GM08714 (cell line): ENCODE measurements at regions not wholly inside any gene's neighbourhood (a gene's known extent, or its start where the extent isn't known, plus 50 kb on each side); places are given as distances from the start of the nearest gene placed in this dataset.
"Not testable (repeated sequence)": the region's sequence is repeated elsewhere in the genome, so short reads cannot be mapped to it uniquely, and the experiment has no call there.

Experiments
- H3K4me3 ChIP-seq: fragments of 200-500 bp; sonication (Bioruptor generic); 2 replicates; pipeline ENCODE4 v1.5.1; 2014; ENCODE audit warnings: mild to moderate bottlenecking, low read length, inconsistent platforms
- ZNF274 ChIP-seq: IDR thresholded peaks from 2 replicates; pipeline ENCODE4 v1.6.1; 2012; ENCODE audit warnings: mild to moderate bottlenecking, low read depth, low read length

DNA sequence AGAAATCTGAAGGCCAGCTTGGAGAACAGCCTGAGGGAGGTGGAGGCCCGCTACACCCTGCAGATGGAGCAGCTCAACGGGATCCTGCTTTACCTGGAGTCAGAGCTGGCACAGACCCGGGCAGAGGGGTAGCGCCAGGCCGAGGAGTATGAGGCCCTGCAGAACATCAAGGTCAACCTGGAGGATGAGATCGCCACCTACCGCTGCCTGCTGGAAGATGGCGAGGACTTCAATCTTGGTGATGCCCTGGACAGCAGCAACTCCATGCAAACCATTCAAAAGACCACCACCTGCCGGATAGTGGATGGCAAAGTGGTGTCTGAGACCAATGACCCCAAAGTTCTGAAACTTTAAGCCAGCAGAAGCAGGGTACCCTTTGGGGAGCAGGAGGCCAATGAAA, 318.4 kb downstream of the ZFHX3 start:
- H3K4me3 ChIP-seq: not testable (repeated sequence)

DNA sequence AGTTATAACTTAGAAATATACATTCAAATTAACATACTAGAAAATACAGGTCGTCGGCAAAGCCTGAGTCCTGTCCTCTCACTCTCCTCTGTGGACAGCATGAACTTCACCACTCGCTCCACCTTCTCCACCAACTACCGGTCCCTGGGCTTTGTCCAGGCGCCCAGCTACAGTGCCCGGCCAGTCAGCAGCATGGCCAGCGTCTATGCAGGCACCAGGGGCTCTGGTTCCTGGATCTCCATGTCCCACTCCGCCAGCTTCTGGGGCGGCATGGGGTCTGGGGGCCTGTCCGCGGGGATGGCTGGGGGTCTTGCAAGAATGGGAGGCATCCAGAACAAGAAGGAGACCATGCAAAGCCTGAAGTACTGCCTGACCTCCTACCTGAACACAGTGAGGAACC, 319.4 kb downstream of the ZFHX3 start:
- no peak for TF ChIP-seq ZNF274
- no peak overlapping the region for H3K4me3 ChIP-seq

DNA sequence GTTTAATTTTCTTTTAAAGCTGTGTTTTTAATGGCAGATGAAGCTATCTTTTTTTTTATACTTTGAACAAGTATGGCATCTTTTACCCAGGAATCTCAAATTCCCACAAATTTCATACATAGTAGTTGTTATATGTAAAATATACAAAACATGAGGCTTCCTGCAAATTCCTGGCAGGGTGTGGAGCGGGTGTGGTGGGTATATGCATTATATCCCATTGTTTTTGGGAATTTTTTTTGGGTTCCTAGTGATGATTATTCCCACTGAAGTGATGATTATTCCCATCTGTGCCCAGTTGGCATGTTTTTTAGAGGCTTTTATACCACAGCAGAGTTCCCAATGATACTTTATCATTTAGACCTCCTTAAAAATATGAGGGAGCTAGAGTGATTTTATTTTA, 320.4 kb downstream of the ZFHX3 start:
- no peak overlapping the region for H3K4me3 ChIP-seq
- TF ChIP-seq ZNF274: no peak

DNA sequence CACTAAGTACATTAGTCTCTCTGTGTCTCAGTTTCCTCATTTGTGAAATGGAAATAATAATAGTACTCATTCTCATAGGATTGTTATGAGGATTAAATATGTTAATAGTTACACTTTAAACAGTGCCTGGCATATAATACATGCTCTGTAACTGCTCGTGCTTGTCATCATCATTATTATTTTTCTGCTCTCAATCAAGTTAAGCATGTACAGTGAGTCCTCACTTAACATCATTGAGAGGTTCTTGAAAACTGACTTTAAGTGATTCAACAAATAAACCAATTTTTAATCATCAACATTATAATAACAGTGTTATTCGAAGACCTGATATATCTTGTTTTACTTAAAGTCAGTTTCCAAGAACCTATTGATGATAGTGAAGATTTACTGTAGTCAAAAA, 322.3 kb downstream of the ZFHX3 start:
- H3K4me3 ChIP-seq: no peak overlapping the region
- TF ChIP-seq ZNF274: no peak

DNA sequence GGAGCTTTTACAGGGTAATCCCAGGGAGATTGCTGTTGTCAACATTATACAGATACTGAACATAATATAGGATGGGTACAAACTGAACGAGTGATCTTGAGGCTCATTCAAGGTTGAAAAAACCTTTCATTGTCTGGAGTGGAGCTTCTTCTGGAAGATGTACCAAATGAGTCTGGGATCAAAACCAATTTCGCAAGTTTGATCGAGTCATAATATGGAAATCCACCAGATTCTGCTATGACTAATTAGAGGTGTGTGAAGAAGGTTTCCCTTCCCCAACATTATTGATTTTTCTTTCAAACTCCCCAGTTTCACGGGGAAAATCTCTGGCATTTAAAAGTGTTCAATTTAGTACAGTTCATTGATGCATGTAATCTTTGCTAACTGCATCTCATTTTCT, 324.1 kb downstream of the ZFHX3 start:
- no peak for TF ChIP-seq ZNF274
- H3K4me3 ChIP-seq: no peak overlapping the region

DNA sequence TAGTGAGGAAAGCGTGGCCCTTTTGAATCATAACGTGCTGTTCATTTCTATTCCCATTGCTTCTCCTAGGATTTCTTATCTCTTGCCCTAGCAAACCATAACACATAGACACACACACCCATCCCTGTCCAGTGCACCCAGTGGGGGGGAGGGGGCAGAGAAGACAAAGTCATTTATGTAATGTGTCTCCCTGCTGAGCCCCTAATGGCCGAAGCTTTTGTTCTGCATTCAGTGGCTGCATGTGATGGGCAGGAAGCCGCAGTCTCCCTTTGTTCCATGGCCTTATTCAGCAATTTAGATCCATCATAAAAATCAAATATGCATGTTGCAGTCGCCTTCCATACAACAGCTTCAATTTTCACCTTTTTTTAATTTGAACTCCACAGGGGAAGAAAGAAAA, 325.4 kb downstream of the ZFHX3 start:
- H3K4me3 ChIP-seq: no peak overlapping the region
- no peak for TF ChIP-seq ZNF274

DNA sequence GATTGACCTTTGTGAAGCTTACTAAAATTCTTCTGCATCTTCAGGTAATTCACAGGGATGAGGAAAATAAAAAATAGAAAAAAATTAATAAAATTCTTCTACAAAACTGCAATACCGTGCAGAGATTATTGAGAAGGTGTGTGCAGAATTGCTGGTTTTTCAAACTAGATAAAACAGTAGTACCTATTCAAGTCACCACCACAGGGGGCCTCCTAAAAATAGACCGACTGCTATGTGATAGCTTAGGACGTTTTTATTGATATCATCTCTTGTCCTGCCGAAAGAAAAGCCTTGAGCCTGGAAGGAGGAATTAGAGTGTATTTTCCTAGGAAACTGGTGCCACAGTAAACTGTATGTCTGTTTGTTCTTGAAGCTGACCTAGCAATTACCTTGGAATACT, 325.9 kb downstream of the ZFHX3 start:
- no peak for TF ChIP-seq ZNF274
- H3K4me3 ChIP-seq: no peak overlapping the region

DNA sequence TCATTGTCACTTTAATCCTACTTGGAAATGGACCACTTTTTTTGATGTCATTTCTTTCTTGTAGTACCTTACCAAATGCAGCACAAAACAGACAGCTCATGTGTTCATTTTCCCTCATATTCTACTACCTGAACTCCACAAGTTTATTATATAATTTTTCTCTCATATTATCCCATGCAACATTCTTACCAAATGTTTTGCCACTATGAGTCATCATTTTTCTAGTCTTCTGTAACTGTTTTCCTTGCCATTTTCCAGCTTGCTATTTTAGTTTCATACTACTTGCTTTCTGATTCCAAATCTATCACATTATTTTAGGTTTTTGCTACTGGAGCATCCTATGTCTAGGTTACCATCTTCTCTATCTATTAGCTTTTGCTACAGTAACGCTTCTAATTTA, 332.7 kb downstream of the ZFHX3 start:
- no peak overlapping the region for H3K4me3 ChIP-seq
- no peak for TF ChIP-seq ZNF274

DNA sequence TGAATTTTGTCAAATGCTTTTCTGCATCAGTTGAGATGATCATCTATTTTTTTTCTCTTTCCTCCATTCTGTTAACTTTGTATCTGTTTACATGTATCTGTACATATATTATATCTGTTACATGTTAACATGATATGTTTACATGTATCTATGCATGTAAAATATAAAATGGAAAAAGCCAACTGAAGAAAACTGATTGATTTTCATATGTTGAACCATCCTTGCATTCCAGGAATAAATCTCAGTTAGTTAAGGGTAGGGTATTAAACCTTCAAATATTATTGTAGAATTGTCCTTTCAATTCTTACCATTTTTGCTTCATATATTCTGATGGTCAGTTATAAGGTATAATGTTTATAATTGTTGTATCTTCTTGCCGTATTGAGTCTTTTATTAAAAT, 336.1 kb downstream of the ZFHX3 start:
- no peak for TF ChIP-seq ZNF274
- H3K4me3 ChIP-seq: no peak overlapping the region

DNA sequence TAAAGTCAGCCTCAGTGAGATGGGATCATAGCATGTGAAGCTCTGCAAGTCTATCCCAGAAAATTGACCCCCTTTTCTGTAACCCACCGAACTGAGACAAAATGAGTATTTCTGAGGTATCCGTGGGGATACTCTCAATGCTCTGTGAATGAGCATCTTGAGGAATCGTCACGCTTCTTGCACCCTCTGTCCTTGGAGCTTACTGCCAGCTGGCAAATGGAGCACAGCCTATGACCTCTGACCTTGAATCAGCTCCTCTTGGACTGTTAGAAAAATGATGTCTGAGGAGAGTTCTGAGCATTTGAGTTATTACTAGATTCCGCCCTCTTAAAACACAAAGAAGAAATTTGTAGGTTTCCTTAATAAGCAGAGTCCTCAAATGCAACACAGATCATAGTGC, 342.1 kb downstream of the ZFHX3 start:
- H3K4me3 ChIP-seq: no peak overlapping the region
- TF ChIP-seq ZNF274: no peak

DNA sequence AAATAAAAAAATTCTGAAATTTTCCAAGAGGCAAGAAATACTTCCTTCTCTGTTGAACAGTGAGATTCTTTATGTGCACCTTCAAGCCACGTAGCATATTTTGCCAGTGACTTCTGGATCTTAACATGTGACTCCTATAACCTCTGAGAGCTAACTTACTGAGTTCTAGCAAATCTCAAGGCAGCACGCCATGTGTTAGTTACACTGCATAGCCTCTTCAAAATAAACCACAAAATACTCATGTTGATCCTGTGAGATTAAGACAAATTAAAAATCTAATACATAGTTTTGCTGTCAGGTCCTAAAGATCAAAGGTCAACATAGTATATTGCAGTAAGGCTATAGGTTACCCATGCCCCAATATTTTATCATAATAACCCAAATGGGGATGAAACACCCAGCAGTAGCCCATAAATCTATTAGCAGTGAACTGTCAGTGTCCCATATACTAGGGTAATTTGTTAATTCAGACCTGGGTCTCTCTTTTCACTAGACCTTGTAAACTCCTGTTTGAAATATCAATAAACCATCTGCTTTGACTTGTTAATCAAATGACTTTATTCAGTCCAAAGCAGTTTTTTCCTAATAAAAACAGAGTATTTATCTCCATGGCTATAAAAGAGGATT, 343.1 kb downstream of the ZFHX3 start:
- no peak for TF ChIP-seq ZNF274
- no peak overlapping the region for H3K4me3 ChIP-seq

DNA sequence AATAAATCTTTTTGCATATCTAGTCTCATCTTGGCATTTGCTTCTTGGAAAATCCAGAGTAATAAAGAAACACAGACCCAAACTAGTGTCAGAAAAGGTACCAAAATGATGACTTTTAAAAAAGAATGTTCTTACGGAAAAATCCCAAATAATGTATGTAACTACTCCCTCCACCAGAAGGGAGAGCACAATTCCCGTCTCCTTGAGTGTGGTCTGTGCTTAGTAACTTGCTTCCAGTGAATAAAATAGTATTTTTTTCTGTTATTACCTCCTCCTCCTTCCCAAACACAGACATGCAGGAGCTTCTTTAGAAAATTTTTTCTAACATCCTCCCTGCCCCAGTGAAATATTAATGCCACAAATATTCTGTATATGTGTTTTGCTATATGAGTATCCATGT, 358.1 kb downstream of the ZFHX3 start:
- no peak overlapping the region for H3K4me3 ChIP-seq

DNA sequence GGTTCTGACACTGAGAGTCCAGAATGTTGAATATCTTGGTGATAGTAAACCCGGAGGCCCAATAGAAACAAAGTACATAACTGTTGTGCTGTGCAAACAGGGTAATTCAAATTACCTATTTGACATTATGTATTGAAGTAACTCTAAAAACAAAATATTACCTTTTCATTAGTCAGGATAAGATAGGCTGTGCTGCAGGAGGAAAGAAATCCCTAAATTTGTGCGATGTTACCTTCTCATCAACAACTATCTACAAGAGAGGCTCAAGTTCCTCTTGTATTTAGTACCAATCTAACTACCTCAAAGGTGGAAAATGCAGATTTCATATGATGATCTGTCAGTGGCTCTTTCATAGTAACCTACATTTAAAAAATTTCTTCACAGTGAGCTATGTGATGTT, 367.2 kb downstream of the ZFHX3 start:
- H3K4me3 ChIP-seq: no peak overlapping the region
- no peak for TF ChIP-seq ZNF274

More for the DNA sequence above, 358.1 kb downstream of the ZFHX3 start:
- TF ChIP-seq ZNF274: no peak

DNA sequence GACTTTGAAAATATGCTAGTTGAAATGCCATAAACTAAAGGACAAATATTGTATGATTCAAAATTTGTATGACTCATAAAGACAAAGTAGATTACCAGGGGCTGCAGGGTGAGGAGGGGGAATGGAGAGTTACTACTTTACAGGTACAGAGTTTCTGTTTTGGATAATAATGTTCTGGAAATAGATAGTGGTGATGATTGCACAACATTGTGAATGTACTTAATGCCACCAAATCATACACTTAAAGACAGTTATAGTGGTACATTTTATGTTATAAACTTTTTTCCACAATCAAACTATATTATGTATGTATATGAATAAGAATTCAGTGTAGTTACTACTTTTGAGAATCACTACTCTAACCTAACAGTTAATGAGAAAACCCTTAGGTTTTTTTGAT, 368.1 kb downstream of the ZFHX3 start:
- no peak overlapping the region for H3K4me3 ChIP-seq
- TF ChIP-seq ZNF274: no peak

DNA sequence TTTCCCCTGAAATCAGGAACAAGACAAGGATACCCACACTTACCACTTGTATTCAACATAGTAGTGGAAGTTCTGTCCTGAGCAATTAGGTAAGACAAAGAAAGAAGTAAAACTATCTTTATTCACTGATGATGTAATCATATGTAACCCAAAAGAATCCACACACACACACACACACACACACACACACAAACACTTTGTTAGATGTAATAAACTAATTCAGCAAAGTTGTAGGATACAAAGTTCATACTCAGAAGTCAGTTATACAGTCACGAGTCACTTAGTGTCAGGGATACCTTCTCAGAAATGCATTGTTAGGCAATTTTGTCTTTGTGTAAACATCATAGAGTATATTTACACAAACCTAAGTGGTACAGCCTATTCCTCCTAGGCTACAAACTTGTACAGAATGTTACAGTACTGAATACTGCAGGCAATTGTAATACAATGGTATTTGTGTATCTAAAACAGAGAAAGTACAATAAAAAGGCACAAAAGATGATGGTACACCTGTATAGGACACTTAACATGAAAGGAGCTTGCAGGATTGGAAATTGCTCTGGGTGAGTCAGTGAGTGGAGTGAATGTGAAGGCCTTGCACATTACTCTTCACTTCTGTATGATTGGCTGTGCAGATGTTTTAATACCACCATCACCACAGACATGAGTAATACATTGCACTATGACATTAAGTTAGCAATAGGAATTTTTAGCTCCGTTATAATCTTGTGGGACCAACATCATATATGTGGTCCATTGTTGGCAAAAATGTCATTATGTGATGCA, 370.1 kb downstream of the ZFHX3 start:
- H3K4me3 ChIP-seq: no peak overlapping the region
- no peak for TF ChIP-seq ZNF274

DNA sequence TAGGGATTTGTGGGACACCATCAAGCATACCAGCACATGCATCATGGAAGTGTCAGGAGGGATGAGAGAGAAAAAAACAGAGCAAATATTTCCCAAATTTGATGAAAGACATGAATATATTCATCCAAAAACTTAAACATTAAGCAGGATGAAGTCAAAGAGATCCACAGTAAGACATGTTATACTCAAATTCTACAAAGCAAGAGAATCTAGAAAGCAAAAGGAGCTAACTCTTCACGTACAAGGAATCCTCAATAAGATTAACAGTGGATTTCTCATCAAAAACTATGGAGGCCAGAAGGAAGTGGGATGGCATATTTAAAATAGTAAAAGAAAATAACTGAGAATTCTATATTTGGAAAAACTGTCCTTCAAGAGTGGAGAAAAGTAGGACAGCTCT, 374.8 kb downstream of the ZFHX3 start:
- no peak overlapping the region for H3K4me3 ChIP-seq

More for the DNA sequence above, 374.8 kb downstream of the ZFHX3 start:
- no peak for TF ChIP-seq ZNF274
